Hepatocyte (in vitro differentiated cells): ENCODE measurements at regions not wholly inside any gene's neighbourhood (a gene's known extent, or its start where the extent isn't known, plus 50 kb on each side); places are given as distances from the start of the nearest gene placed in this dataset.
A peak's percentile ranks its signal among the peaks of the same experiment; 100 is the strongest.

Experiments
- DNase-seq: peaks from one replicate; pipeline ENCODE4 v3.0.0-alpha.2; 2016; ENCODE audit warnings: low spot score
- H2AFZ ChIP-seq: fragments of 200-600 bp; sonication (generic); 2 replicates; pipeline ENCODE4 v1.6.0; 2016; ENCODE audit warnings: antibody characterized with exemption, mild to moderate bottlenecking
- H3K27ac ChIP-seq: fragments of 200-600 bp; sonication (generic); 2 replicates; pipeline ENCODE4 v1.5.1; 2016; ENCODE audit warnings: mild to moderate bottlenecking
- H3K27me3 ChIP-seq: fragments of 200-600 bp; sonication (generic); 2 replicates; pipeline ENCODE4 v1.6.1; 2016
- H3K36me3 ChIP-seq: fragments of 200-600 bp; sonication (generic); replicated peaks from 2 replicates; pipeline ENCODE4 v1.5.1; 2016; ENCODE audit warnings: low read depth; ENCODE audit not compliant: insufficient read depth
- H3K4me1 ChIP-seq: fragments of 200-600 bp; sonication (generic); 2 replicates; pipeline ENCODE4 v1.5.1; 2016; ENCODE audit warnings: mild to moderate bottlenecking, moderate library complexity; ENCODE audit not compliant: insufficient read depth
- H3K4me2 ChIP-seq: fragments of 200-600 bp; sonication (generic); 2 replicates; pipeline ENCODE4 v1.6.0; 2016
- H3K4me3 ChIP-seq: fragments of 200-600 bp; sonication (generic); 2 replicates; pipeline ENCODE4 v1.5.1; 2016; ENCODE audit warnings: mild to moderate bottlenecking
- H3K79me2 ChIP-seq: fragments of 200-600 bp; sonication (generic); 2 replicates; pipeline ENCODE4 v1.6.0; 2017; ENCODE audit warnings: mild to moderate bottlenecking
- H3K9me2 ChIP-seq: fragments of 200-600 bp; sonication (generic); replicated peaks from 2 replicates; pipeline ENCODE4 v1.6.0; 2017; ENCODE audit warnings: mild to moderate bottlenecking; ENCODE audit not compliant: insufficient read depth
- H3K9me3 ChIP-seq: fragments of 200-600 bp; sonication (generic); 2 replicates; pipeline ENCODE4 v1.5.1; 2016; ENCODE audit warnings: low read depth, mild to moderate bottlenecking
- H4K20me1 ChIP-seq: fragments of 200-600 bp; sonication (generic); 2 replicates; pipeline ENCODE4 v1.6.0; 2016; ENCODE audit warnings: mild to moderate bottlenecking; ENCODE audit not compliant: insufficient read depth, poor library complexity, severe bottlenecking
- EZH2 ChIP-seq: fragments of 200-600 bp; sonication (generic); IDR thresholded peaks from 2 replicates; pipeline ENCODE4 v1.6.1; 2016; ENCODE audit warnings: antibody characterized with exemption, mild to moderate bottlenecking, borderline replicate concordance
- EZH2phosphoT487 ChIP-seq: fragments of 200-600 bp; sonication (generic); IDR thresholded peaks from one replicate; pipeline ENCODE4 v1.6.1; 2018; ENCODE audit warnings: antibody characterized with exemption, mild to moderate bottlenecking, low read depth, moderate library complexity; ENCODE audit not compliant: unreplicated experiment, severe bottlenecking
- WGBS: methylation state at CpG from one replicate; pipeline ENCODE4 v1.1.6; 2016; ENCODE audit warnings: low lambda C conversion rate; ENCODE audit errors: missing lambda C conversion rate; 5-methylcytosine and 5-hydroxymethylcytosine counted together
- TF ChIP-seq, protein P1 (sequence below): fragments of 200-600 bp; sonication (generic); IDR thresholded peaks from 2 replicates; pipeline ENCODE4 v1.5.1; 2016; ENCODE audit warnings: antibody characterized with exemption, mild to moderate bottlenecking; ENCODE audit not compliant: poor library complexity

DNA sequence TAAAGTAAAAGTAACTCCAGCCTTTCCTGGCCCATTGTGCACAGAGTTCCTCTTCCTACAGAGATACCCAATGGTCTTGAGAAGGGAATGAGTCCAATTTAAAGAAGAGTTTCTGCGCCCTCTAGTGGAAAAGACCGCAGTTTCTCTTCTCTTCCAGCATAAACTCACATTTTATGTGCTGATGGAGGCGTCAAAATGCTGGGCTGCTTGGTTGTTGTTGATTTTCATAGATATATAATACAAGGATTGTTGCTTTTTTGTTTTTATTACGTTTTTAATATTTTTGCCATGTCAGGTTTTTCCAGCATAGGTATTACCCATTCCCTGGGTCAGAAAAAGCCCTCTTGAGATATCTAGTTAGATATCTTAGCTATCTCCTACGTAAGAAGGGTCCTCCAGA is 356.9 kb upstream of the STXBP6 start:
- Histone ChIP-seq H3K4me1 (no peaks in the 10 kb centered on the region), H3K79me2 (no peaks in the 10 kb centered on the region), H4K20me1 (no peaks in the 10 kb centered on the region), H3K36me3 (no peaks in the 10 kb centered on the region), H3K27ac (no peak overlapping the region), H3K4me3 (no peak overlapping the region), H3K9me2 (no peaks in the 10 kb centered on the region), H2AFZ (no peak overlapping the region), H3K9me3 (no peaks in the 10 kb centered on the region), H3K4me2 (no peak overlapping the region), H3K27me3 (no peaks in the 10 kb centered on the region)
- 22% methylated on average over 5 of the region's 5 CpGs for WGBS
- TF ChIP-seq EZH2phosphoT487, result no peak
- TF ChIP-seq, protein P1, sequence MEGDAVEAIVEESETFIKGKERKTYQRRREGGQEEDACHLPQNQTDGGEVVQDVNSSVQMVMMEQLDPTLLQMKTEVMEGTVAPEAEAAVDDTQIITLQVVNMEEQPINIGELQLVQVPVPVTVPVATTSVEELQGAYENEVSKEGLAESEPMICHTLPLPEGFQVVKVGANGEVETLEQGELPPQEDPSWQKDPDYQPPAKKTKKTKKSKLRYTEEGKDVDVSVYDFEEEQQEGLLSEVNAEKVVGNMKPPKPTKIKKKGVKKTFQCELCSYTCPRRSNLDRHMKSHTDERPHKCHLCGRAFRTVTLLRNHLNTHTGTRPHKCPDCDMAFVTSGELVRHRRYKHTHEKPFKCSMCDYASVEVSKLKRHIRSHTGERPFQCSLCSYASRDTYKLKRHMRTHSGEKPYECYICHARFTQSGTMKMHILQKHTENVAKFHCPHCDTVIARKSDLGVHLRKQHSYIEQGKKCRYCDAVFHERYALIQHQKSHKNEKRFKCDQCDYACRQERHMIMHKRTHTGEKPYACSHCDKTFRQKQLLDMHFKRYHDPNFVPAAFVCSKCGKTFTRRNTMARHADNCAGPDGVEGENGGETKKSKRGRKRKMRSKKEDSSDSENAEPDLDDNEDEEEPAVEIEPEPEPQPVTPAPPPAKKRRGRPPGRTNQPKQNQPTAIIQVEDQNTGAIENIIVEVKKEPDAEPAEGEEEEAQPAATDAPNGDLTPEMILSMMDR, result peak; percentile 62
- DNase-seq, result peak; percentile 72

DNA sequence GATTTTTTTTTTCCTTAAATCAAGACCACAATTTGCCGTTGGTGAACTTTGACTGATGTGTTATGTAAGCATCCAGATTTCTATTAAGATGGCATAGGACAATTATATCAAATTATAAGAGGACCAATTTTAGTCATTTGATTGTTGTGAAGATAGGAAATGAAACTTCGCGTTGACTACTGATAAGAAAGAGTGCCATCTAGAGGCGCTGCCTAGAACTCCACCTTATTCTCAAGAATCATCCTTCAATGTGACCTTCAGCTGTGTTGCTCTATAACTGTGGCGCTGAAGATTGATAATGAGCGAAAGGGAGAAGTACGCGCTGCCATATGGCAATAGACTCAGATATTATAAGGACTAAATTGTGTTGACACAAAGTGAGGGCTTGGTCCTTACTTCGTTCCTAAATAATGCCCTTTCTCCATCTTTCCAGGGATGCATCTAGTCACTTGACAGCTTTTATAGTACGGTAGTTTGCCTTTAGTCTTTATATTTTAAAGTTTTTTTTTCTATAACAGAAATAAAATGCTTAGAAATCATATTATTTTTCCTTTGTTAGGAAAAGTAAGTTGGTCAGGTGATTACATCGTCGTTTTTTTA is 350.8 kb upstream of the STXBP6 start:
- no peak for TF ChIP-seq EZH2
- TF ChIP-seq, protein P1, result peak; percentile 81
- DNase-seq, result peak; percentile 81
- WGBS, result 29% methylated on average over 12 of the region's 12 CpGs
- Histone ChIP-seq H3K27me3 (no peaks in the 10 kb centered on the region), H4K20me1 (no peaks in the 10 kb centered on the region), H3K4me2 (no peak overlapping the region), H3K4me3 (no peak overlapping the region), H3K27ac (no peak overlapping the region), H3K4me1 (no peaks in the 10 kb centered on the region), H3K36me3 (no peaks in the 10 kb centered on the region), H3K79me2 (no peaks in the 10 kb centered on the region), H3K9me2 (no peaks in the 10 kb centered on the region), H3K9me3 (no peaks in the 10 kb centered on the region), H2AFZ (no peak overlapping the region)

DNA sequence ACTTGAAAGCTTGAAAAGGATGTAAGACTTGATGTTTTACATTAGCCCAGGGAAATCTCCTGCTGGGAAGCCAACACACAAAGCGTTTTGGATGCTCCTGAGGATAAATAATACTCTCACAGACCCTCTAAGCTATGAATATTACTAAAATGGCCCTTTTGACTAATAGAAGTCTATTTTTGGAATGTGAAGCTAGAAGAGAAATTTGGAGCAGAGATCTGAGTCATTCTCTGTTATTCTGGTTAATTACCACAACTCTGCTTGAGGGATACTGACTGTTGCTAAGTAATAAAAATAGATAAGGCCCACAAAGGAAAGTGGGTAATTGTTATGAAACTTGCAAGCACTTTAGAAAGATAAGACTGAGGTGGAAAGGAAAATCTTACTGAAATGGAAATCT is 346.2 kb upstream of the STXBP6 start:
- Histone ChIP-seq H3K9me3 (no peaks in the 10 kb centered on the region), H3K27ac (no peak overlapping the region), H3K4me2 (no peak overlapping the region), H3K9me2 (no peaks in the 10 kb centered on the region), H3K27me3 (no peaks in the 10 kb centered on the region), H3K36me3 (no peaks in the 10 kb centered on the region), H4K20me1 (no peaks in the 10 kb centered on the region), H3K4me1 (no peaks in the 10 kb centered on the region), H3K4me3 (no peak overlapping the region), H3K79me2 (no peaks in the 10 kb centered on the region), H2AFZ (no peak overlapping the region)
- WGBS, result 64% methylated on average over 1 of the region's 1 CpG
- DNase-seq, result peak; percentile 5
- TF ChIP-seq EZH2phosphoT487 (no peak), EZH2 (no peak)
- TF ChIP-seq, protein P1, result no peak
